Neural cell (in vitro differentiated cells): ENCODE measurements at regions not wholly inside any gene's neighbourhood (a gene's known extent, or its start where the extent isn't known, plus 50 kb on each side); places are given as distances from the start of the nearest gene placed in this dataset.

ENCODE experiments used
- H2AFZ ChIP-seq: fragments of 200-600, 300-800 bp; sonication (generic), shearing (Covaris generic); 2 replicates; pipeline ENCODE4 v1.6.0; 2014; ENCODE audit warnings: low read depth, mild to moderate bottlenecking, antibody characterized with exemption, low read length, moderate library complexity
- H3F3A ChIP-seq: fragments of 200-600 bp; shearing (Covaris generic); 2 replicates; pipeline ENCODE4 v1.6.1; 2016; ENCODE audit warnings: mild to moderate bottlenecking, moderate library complexity, mixed read lengths, antibody characterized with exemption, low read length; ENCODE audit not compliant: insufficient read depth, poor library complexity, severe bottlenecking
- H3K27ac ChIP-seq: fragments of 200-600, 300-800 bp; sonication (generic), shearing (Covaris generic); 2 replicates; pipeline ENCODE4 v1.5.1; 2014; ENCODE audit warnings: mild to moderate bottlenecking, low read length, moderate library complexity
- H3K27me3 ChIP-seq: fragments of 300-800, 200-600 bp; sonication (generic), shearing (Covaris generic); 2 replicates; pipeline ENCODE4 v1.6.0; 2014; ENCODE audit warnings: mild to moderate bottlenecking, low read depth, low read length, moderate library complexity; ENCODE audit not compliant: insufficient read depth
- H3K36me3 ChIP-seq: fragments of 300-800, 200-600 bp; sonication (generic), shearing (Covaris generic); 2 replicates; pipeline ENCODE4 v1.5.1; 2014; ENCODE audit warnings: mild to moderate bottlenecking, antibody characterized with exemption, low read length, moderate library complexity; ENCODE audit not compliant: insufficient read depth
- H3K4me2 ChIP-seq: fragments of 300-800, 200-600 bp; sonication (generic), shearing (Covaris generic); 2 replicates; pipeline ENCODE4 v1.6.0; 2014; ENCODE audit warnings: mild to moderate bottlenecking, low read length
- H3K4me3 ChIP-seq: fragments of 300-800, 200-600 bp; sonication (generic), shearing (Covaris generic); 2 replicates; pipeline ENCODE4 v1.5.1; 2014; ENCODE audit warnings: mild to moderate bottlenecking, low read length, moderate library complexity
- H3K79me2 ChIP-seq: fragments of 200-600 bp; shearing (Covaris generic); replicated peaks from 2 replicates; pipeline ENCODE4 v1.6.0; 2014; ENCODE audit warnings: mild to moderate bottlenecking, low read length, moderate library complexity; ENCODE audit not compliant: insufficient read depth
- H3K9ac ChIP-seq: fragments of 300-800, 200-600 bp; sonication (generic), shearing (Covaris generic); 2 replicates; pipeline ENCODE4 v1.6.1; 2016; ENCODE audit warnings: mild to moderate bottlenecking, low read length, mixed read lengths
- H3K9me2 ChIP-seq: fragments of 200-600 bp; shearing (Covaris generic); 2 replicates; pipeline ENCODE4 v1.6.1; 2016; ENCODE audit warnings: mild to moderate bottlenecking, low read length, mixed read lengths; ENCODE audit not compliant: insufficient read depth
- H3K9me3 ChIP-seq: fragments of 200-600, 300-800 bp; sonication (generic), shearing (Covaris generic); 2 replicates; pipeline ENCODE4 v1.6.1; 2016; ENCODE audit warnings: mild to moderate bottlenecking, mixed run types, low read length, moderate library complexity, mixed read lengths
- H4K20me1 ChIP-seq: fragments of 200-600 bp; shearing (Covaris generic); 2 replicates; pipeline ENCODE4 v1.6.1; 2016; ENCODE audit warnings: mild to moderate bottlenecking, mixed run types; ENCODE audit not compliant: insufficient read depth
- CTCF ChIP-seq: fragments of 450-650 bp; IDR thresholded peaks from 2 replicates; pipeline ENCODE4 v1.5.1; 2014; ENCODE audit warnings: antibody characterized with exemption, mild to moderate bottlenecking, moderate library complexity; ENCODE audit not compliant: poor library complexity, severe bottlenecking
- EP300 ChIP-seq: fragments of 450-650 bp; conservative IDR thresholded peaks from 2 replicates; pipeline ENCODE4 v1.6.1; 2014; ENCODE audit warnings: antibody characterized with exemption, mild to moderate bottlenecking, moderate library complexity; ENCODE audit not compliant: poor library complexity, severe bottlenecking
- EZH2 ChIP-seq: fragments of 200-600, 300-800 bp; shearing (Covaris generic), sonication (generic); IDR thresholded peaks from 2 replicates; pipeline ENCODE4 v1.6.1; 2014; ENCODE audit warnings: antibody characterized with exemption, low read length, borderline replicate concordance, mild to moderate bottlenecking; ENCODE audit not compliant: insufficient read depth, poor library complexity, severe bottlenecking
- MXI1 ChIP-seq: fragments of 450-650 bp; conservative IDR thresholded peaks from 2 replicates; pipeline ENCODE4 v1.6.1; 2014; ENCODE audit warnings: antibody characterized with exemption, mild to moderate bottlenecking; ENCODE audit not compliant: poor library complexity, severe bottlenecking
- POLR2AphosphoS5 ChIP-seq: IDR thresholded peaks from 2 replicates; pipeline ENCODE4 v1.6.1; 2012
- RAD21 ChIP-seq: fragments of 450-650 bp; conservative IDR thresholded peaks from 2 replicates; pipeline ENCODE4 v1.6.1; 2014; ENCODE audit warnings: antibody characterized with exemption, mild to moderate bottlenecking, moderate library complexity
- REST ChIP-seq: IDR thresholded peaks from 2 replicates; pipeline ENCODE4 v1.6.1; 2012; ENCODE audit warnings: borderline replicate concordance
- SMC3 ChIP-seq: fragments of 450-650 bp; conservative IDR thresholded peaks from 2 replicates; pipeline ENCODE4 v1.6.1; 2014; ENCODE audit warnings: antibody characterized with exemption, mild to moderate bottlenecking, moderate library complexity; ENCODE audit not compliant: poor library complexity
- TAF1 ChIP-seq: IDR thresholded peaks from 2 replicates; pipeline ENCODE4 v1.6.1; 2012; ENCODE audit warnings: low read depth

- Histone ChIP-seq H3K9ac (no peak overlapping the region), H3F3A (no peaks in the 10 kb centered on the region), H3K4me2 (no peak overlapping the region), H3K4me3 (no peak overlapping the region), H3K27ac (no peak overlapping the region), H3K27me3 (no peaks in the 10 kb centered on the region), H4K20me1 (no peaks in the 10 kb centered on the region), H3K9me3 (no peaks in the 10 kb centered on the region), H3K9me2 (no peaks in the 10 kb centered on the region), H3K36me3 (no peaks in the 10 kb centered on the region), H3K79me2 (no peaks in the 10 kb centered on the region), H2AFZ (no peak overlapping the region)
- TF ChIP-seq POLR2AphosphoS5: no peak
- TF ChIP-seq TAF1: no peak
- TF ChIP-seq SMC3: no peak
- TF ChIP-seq CTCF: no peak
- no peak for TF ChIP-seq EP300
- no peak for TF ChIP-seq MXI1
- no peak for TF ChIP-seq EZH2
- no peak for TF ChIP-seq REST
Observed at GRCh38 chr16:87054856-87055255, 262.3 kb downstream of the C16orf95 start.

GRCh38 chr16:87056083-87056482 lies 261.1 kb downstream of the C16orf95 start:
- Histone ChIP-seq H3K27ac (no peak overlapping the region), H2AFZ (no peak overlapping the region), H3K27me3 (no peaks in the 10 kb centered on the region), H3K36me3 (no peaks in the 10 kb centered on the region), H3K9me3 (no peaks in the 10 kb centered on the region), H3K79me2 (no peaks in the 10 kb centered on the region), H3K9me2 (no peaks in the 10 kb centered on the region), H3K4me2 (no peak overlapping the region), H3K9ac (no peak overlapping the region), H3K4me3 (no peak overlapping the region), H3F3A (no peaks in the 10 kb centered on the region), H4K20me1 (no peaks in the 10 kb centered on the region)
- TF ChIP-seq EZH2: no peak
- no peak for TF ChIP-seq RAD21
- TF ChIP-seq EP300: no peak
- no peak for TF ChIP-seq TAF1
- TF ChIP-seq POLR2AphosphoS5: no peak
- no peak for TF ChIP-seq MXI1
- TF ChIP-seq CTCF: no peak
- TF ChIP-seq SMC3: no peak
- no peak for TF ChIP-seq REST
